Stomach (tissue), 4 donors: ENCODE measurements at regions not wholly inside any gene's neighbourhood (a gene's known extent, or its start where the extent isn't known, plus 50 kb on each side); places are given as distances from the start of the nearest gene placed in this dataset.

ENCODE experiments used
- EP300 ChIP-seq: sonication (generic); formaldehyde crosslinking; IDR thresholded peaks from one replicate; pipeline ENCODE4 v1.6.1; 2017; ENCODE audit warnings: antibody characterized with exemption
- POLR2A ChIP-seq, 4 donors: fragments of 450-650 bp; IDR thresholded peaks; one replicate each; pipeline ENCODE4 v1.6.1; 2016; ENCODE audit warnings: antibody characterized with exemption in 4 of 4, control low read depth in 2 of 4, mild to moderate bottlenecking in 1 of 4, moderate library complexity in 1 of 4
- POLR2AphosphoS5 ChIP-seq, 3 donors: sonication (generic); formaldehyde crosslinking; IDR thresholded peaks; one replicate each; pipeline ENCODE4 v1.6.1; 2016; ENCODE audit warnings: antibody characterized with exemption in 3 of 3
- TF ChIP-seq, protein P1 (sequence below), 7 experiments: fragments of 450-650 bp in 4 of 7; fragments of 200-600 bp in 3 of 7; sonication (generic) in 3 of 7; IDR thresholded peaks; one replicate each; pipeline ENCODE4 v1.5.1; 2016 to 2019; ENCODE audit warnings: antibody characterized with exemption in 7 of 7, control low read depth in 2 of 7, mild to moderate bottlenecking in 1 of 7

DNA sequence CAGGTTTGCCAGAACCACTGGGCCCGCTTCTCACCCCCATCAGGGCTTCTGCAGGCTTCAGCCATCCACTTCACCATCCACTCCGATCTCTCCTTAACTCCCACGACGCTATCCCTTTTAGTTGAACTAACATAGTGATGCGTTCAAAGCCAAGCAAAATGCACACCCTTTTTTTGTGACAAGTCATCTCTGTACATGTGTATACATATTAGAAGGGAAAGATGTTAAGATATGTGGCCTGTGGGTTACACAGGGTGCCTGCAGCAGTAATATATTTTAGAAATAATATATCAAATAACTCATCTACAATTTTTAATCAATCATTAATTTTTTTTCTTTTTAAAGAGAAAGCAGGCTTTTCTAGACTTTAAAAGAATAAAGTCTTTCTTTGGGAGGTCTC is 114.6 kb downstream of the NBPF12 start:
- TF ChIP-seq POLR2AphosphoS5 (IDR thresholded peaks at IDR 0.05) (no peak), POLR2A (IDR thresholded peaks at IDR 0.05) (no peak), EP300 (no peak)
- TF ChIP-seq, protein P1, sequence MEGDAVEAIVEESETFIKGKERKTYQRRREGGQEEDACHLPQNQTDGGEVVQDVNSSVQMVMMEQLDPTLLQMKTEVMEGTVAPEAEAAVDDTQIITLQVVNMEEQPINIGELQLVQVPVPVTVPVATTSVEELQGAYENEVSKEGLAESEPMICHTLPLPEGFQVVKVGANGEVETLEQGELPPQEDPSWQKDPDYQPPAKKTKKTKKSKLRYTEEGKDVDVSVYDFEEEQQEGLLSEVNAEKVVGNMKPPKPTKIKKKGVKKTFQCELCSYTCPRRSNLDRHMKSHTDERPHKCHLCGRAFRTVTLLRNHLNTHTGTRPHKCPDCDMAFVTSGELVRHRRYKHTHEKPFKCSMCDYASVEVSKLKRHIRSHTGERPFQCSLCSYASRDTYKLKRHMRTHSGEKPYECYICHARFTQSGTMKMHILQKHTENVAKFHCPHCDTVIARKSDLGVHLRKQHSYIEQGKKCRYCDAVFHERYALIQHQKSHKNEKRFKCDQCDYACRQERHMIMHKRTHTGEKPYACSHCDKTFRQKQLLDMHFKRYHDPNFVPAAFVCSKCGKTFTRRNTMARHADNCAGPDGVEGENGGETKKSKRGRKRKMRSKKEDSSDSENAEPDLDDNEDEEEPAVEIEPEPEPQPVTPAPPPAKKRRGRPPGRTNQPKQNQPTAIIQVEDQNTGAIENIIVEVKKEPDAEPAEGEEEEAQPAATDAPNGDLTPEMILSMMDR (IDR thresholded peaks at IDR 0.05): no peak
